Vagina (tissue), 2 donors: ENCODE measurements at regions not wholly inside any gene's neighbourhood (a gene's known extent, or its start where the extent isn't known, plus 50 kb on each side); places are given as distances from the start of the nearest gene placed in this dataset.

ENCODE experiments used
- POLR2A ChIP-seq, 2 donors: fragments of 450-650 bp; IDR thresholded peaks; one replicate each; pipeline ENCODE4 v1.6.1; 2017; ENCODE audit warnings: antibody characterized with exemption in 2 of 2, mild to moderate bottlenecking in 2 of 2, moderate library complexity in 2 of 2
- TF ChIP-seq, protein P1 (sequence below), 3 experiments: fragments of 450-650 bp in 2 of 3; fragments of 200-600 bp in 1 of 3; sonication (generic) in 1 of 3; IDR thresholded peaks; one replicate each; pipeline ENCODE4 v1.5.1; 2017 to 2019; ENCODE audit warnings: antibody characterized with exemption in 3 of 3, mild to moderate bottlenecking in 2 of 3, moderate library complexity in 2 of 3

- TF ChIP-seq, protein P1, sequence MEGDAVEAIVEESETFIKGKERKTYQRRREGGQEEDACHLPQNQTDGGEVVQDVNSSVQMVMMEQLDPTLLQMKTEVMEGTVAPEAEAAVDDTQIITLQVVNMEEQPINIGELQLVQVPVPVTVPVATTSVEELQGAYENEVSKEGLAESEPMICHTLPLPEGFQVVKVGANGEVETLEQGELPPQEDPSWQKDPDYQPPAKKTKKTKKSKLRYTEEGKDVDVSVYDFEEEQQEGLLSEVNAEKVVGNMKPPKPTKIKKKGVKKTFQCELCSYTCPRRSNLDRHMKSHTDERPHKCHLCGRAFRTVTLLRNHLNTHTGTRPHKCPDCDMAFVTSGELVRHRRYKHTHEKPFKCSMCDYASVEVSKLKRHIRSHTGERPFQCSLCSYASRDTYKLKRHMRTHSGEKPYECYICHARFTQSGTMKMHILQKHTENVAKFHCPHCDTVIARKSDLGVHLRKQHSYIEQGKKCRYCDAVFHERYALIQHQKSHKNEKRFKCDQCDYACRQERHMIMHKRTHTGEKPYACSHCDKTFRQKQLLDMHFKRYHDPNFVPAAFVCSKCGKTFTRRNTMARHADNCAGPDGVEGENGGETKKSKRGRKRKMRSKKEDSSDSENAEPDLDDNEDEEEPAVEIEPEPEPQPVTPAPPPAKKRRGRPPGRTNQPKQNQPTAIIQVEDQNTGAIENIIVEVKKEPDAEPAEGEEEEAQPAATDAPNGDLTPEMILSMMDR (IDR thresholded peaks at IDR 0.05) = no peak
- no peak for TF ChIP-seq POLR2A (IDR thresholded peaks at IDR 0.05)
These were observed 73.4 kb upstream of the F3 start for GRCh38 chr1:94614996-94615395.
